GM19455 (cell line): ENCODE measurements at regions not wholly inside any gene's neighbourhood (a gene's known extent, or its start where the extent isn't known, plus 50 kb on each side); places are given as distances from the start of the nearest gene placed in this dataset.
"Not testable (repeated sequence)": the region's sequence is repeated elsewhere in the genome, so short reads cannot be mapped to it uniquely, and the experiment has no call there.

Source experiments
- ATAC-seq: cut with Tn5 transposase; IDR thresholded peaks from one replicate; pipeline ENCODE4 v1.9.1; 2021; ENCODE audit not compliant: unreplicated experiment

DNA sequence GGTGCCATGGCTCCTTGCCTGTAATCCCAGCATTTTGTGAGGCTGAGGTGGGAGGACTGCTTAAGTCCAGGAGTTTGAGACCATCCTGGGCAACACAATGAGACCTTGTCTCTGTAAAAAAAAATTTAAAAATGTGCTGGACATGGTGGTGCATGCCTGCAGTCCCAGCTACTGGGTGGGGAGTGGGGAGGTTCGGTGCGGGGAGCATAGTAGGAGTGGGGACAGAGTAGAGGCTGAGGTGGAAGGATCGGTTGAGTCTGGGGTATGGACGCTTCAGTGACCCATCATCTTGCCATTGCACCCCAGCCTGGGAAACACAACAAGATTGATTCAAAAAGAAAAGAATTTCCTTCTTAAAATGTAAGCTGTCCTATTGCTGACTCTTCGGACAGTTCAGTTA is 1490.0 kb upstream of the GBE1 start:
- ATAC-seq = no peak

DNA sequence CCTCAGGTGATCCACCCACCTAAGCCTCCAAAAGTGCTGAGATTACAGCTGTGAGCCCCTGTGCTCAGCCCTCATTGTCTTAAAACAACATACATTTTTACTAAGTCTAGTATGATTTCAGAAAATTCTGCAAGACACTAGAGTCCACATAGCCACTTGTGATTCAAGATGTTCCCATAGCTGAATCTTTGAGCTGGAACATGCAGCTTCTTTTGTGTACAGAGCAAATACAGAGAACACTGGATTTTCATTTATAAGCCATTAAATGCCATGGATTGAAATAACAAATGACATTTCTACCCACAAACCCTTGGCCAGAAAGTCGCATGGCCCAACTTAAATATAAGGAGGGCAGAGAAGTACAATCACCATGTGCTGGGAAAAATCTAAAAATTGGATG is 1489.2 kb upstream of the GBE1 start:
- ATAC-seq = no peak

DNA sequence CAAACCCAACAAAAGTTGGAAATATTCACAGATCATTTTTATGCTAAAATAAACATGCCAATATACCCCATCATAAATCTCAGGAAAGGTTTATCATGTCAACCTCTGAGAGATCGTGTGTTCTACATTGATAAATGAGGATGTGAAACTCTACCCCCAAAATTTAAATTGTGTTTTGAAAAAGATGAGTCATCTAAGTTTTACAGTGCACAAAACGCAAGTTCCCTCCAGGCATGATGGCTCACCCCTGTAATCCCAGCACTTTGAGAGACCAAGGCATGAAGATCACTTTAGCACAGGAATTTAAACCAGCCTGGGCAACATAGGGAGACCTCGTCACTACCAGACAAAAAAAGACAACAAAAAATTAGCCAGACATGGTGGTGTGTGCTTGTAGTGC is 1487.0 kb upstream of the GBE1 start:
- ATAC-seq = no peak

DNA sequence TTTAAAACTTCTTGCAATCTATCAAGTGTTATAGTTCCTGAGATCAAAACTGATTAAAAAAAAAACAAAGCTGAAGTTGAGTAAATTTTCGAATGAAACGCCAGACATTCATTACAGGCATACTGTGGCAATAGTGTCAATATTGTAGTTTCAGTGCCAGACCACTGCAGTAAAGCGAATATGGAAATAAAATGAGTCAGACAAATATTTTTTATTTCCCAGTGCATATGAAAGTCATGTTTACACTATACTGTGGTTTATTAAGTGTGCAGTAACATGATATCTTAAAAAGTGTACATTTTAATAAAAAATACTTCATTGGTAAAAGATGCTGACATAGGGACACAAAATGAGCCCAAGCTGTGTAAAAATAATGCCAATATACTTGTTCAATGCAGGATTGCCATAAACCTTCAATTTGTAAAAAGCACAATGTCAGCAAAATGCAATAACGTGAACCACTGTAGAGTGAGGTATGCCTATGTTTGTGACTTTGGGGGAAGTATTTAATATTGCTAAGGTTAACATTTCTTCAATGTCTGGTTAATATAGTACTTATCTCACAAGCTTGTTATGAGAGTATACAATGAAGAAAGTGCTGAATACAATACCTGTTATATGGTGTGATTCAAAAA is 1473.9 kb upstream of the GBE1 start:
- ATAC-seq = no peak

DNA sequence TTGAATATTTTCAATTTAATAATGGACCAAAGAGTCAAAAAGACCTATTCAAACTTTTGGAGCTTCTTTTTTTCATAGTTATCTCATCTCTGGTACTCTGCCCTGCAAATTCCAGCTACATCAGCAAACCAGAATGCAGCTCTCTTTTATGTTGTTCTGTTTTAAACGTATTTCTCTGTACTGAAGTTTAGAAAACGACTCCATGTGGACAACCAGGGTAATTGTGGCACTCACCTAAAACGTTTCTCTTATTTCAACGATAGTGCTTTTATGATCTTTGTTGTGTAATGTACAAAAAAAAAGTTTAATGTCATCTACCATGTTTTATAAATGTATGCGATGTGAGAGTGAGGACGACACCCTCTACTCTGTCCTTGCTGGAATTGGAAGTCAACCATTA is 1472.3 kb upstream of the GBE1 start:
- no peak for ATAC-seq

DNA sequence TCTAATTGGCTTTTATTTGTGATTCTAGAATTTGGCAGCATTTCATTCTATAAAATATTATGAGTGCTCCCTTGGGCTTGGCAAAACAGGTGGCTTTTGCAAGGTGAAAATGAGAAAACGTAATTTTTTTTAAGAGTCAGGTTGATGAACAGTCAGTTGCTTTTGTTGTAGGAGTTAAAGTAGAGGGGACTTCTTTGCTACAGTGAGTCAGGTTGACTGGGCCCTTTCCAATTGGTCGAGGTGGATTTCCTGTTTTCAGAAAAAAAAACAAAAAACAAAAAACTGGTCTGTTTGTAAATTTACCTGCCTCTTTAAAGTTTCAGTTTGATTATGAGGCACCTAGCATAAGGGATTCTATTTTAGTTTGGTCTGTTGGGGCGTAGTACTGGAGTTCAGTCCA is 1469.4 kb upstream of the GBE1 start:
- ATAC-seq = no peak

DNA sequence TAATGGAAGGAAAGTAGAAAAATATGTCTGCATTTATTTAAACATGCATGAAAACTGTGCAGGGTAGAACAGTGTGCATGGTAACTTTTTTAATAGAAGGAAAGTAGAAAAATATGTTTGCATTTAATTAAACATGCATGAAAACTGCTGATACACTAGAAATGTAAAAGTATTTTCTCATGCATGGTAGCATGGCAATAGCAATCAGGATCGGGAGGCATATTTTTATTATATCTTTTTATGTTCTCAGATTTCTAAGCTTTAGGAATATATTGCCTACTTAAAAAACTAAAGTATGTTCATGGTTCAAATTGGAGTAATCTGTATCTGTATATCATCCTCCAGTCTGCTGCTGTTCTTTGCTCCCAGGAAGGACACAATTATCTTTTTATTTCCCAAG is 1468.9 kb upstream of the GBE1 start:
- no peak for ATAC-seq

DNA sequence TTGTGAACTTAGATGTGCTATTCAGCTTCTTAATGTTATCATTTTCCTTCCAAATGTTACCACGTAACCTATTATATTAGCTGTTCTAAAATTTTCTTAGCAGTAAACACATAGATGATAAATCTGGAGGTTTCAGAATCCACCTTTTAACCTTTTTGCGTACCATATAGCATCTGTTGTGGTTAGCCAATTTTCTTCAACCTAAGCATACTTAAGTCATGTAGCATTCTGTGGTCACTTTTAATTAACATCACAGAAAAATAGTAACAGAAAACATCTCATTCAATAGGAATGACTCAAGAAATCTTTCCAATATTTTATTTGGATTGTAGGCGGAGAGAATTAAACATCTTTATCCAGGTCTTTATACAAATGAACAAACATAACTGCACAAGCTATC is 1465.3 kb upstream of the GBE1 start:
- no peak for ATAC-seq

GRCh38 chr3:83224101-83224868 is 1462.8 kb upstream of the GBE1 start:
- ATAC-seq = no peak

DNA sequence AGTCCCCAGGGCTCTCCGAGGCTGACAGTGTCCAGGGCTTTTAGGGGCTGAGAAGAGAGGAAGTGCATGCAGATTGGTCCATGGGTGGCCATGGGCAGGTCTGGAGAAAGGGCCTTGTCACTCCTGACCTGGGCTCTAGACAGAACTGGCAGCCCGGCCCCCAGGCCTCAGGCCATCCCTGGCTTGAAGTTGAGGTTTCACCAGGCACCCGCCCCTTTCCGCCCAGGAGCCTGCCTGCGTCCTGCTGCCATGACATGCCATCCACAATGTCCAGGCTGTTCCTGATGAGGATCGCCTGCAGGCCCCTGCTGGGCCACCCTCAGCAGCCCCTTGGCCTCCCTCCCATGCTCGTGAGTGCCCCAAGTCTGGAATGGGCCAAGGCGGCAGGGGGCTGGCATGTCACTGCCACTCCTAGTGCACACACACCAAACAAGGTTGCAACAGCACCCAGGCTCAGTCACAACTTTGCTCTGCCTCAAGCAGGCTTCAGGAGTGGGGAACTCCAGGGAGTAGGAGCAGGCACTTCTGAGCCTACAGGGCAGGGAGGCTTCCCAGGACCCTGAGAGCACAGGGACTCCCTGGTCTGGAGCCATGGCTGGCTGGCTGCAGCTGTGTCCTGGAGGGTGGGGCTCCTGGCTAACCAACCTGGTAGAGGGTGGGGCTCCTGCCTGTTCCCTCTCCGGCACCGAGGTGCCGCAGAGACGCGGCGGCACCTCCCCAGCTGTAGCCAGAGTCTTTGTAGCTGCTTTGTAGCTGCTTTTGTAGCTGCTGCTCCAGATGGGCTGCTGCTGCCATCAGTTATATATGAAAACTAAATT is 1457.1 kb upstream of the GBE1 start:
- ATAC-seq = no peak

DNA sequence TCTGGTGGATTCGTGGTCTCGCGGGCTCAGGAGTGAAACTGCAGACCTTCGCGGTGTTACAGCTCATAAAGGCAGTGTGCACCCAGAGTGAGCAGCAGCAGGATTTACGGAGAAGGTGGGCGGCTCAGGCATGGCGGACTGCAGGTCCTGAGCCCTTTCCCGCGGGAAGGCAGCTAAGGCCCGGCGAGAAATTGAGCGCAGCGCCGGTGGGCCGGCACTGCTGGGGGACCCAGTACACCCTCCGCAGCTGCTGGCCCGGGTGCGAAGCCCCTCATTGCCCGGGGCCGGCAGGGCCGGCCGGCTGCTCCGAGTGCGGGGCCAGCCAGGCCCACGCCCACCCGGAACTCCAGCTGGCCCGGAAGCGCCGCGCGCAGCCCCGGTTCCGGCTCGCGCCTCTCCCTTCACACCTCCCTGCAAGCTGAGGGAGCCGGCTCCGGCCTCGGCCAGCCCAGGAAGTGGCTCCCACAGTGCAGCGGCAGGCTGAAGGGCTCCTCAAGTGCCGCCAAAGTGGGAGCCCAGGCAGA is 1456.2 kb upstream of the GBE1 start:
- not testable (repeated sequence) for ATAC-seq

GRCh38 chr3:83216919-83217594 is 1455.6 kb upstream of the GBE1 start:
- ATAC-seq = no peak

DNA sequence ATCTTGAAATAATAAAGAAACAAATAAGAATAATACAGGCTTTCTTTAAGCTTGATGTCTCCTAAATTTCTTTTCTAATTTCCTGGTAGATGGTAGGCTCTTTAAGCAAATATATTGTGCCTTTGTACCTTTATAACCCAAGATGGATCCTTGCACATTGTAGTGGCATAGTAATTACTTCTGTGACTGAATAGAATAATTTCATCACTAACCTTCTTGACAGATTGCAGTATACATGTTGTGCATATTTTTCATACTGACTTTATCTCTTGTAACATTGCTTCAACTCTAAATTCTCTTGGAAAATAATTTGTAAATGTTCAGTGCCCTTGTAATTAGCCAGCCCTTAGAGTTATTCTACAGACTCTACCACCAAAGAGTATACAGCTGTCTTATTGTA is 1433.8 kb upstream of the GBE1 start:
- ATAC-seq = no peak

- ATAC-seq = no peak
Measured at GRCh38 chr3:83193526-83193925, 1432.1 kb upstream of the GBE1 start.

- ATAC-seq = no peak
Measured at GRCh38 chr3:83189634-83190033, 1428.2 kb upstream of the GBE1 start.

DNA sequence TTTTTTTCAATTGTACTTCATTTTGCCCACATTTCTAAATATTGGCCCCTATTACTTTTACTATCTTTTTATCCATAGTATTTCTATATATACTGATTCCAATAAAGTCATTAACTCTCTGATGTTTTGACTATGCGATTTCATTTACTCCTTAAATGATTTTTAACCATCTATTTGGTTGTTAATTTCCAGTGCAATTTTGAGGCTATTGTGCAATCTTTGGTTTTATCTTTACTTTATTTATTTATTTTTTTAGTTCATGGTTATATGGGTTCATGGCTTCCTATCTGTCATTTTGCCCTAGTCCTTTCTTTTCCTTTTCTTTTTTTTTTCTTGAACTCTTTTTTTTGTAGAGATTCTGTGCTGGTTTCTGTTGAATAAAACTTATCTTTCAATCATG is 1408.0 kb upstream of the GBE1 start:
- ATAC-seq = no peak

GRCh38 chr3:83150896-83151295 is 1389.5 kb upstream of the GBE1 start:
- no peak for ATAC-seq

GRCh38 chr3:83140983-83141382 is 1379.5 kb upstream of the GBE1 start:
- ATAC-seq = no peak

DNA sequence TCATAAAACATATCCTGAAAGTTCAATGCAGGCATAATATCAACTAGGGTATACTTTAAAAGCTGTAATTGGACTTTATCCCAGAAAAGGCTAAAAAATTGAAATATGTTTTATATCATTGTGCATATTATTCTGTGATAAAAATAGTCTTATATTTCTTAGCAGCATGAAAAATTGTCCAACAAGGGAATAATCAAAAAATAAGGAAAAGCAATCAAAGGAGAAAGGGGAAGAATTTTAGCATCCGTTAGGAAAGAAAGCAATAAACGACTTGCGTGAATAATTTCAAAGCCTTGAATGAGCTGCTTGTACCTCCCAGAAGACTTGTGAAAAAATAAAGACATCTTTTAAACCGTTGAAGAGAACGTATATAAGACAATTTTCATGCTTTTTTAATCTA is 1369.8 kb upstream of the GBE1 start:
- ATAC-seq = no peak

DNA sequence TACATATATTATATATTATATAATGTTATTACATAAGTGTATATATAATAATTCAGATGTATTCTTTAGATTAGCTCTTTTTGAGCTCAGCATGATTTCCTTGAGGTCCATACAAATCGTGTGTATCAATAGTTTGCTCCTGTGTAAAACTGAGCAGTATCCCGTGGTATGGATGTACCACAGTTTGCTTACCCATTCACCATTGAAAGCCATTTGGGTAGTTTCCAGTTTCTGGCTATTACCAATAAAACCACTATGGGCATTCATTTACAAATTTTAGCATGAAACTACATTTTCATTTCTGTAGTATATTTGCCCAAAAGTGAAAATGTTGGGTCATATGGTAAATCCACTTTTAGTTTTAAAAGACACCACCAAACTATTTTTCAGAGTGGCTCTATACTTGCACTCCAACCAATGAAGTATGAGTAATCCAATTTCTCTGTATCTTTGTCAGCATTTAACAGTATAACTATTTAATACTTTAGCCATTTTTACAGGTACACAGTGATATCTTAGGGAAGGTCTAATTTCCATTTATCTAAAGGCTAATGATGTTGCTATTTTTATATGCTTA is 1361.4 kb upstream of the GBE1 start:
- no peak for ATAC-seq

DNA sequence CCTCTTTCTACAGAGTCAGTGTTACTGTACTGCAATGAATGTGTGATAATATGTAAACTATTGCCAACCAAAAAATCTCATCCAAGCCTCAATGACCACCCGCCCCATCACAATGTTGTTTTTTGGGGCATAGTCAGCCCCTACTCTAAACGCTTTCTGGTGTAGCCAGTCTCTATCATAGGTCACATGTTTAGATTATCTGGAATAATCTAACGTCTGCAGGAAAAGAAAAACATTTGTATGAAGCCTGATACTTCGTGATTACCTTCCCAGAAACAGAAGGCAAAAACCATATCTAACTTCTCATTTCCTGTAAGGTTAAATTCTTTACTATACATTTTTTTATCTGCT is 1331.8 kb upstream of the GBE1 start:
- no peak for ATAC-seq
